Panc1 (cell line): ENCODE measurements at regions not wholly inside any gene's neighbourhood (a gene's known extent, or its start where the extent isn't known, plus 50 kb on each side); places are given as distances from the start of the nearest gene placed in this dataset.

Experiments used
- CTCF ChIP-seq: fragments of 450-650 bp; IDR thresholded peaks from 2 replicates; pipeline ENCODE4 v1.5.1; 2017; ENCODE audit warnings: mild to moderate bottlenecking
- REST ChIP-seq, 2 experiments: IDR thresholded peaks; 2 replicates each; pipeline ENCODE4 v1.6.1; 2011 to 2012; ENCODE audit warnings: low read depth in 2 of 2, control low read depth in 1 of 2, low read length in 1 of 2, mild to moderate bottlenecking in 1 of 2, moderate library complexity in 1 of 2; ENCODE audit not compliant: insufficient read depth in 1 of 2

DNA sequence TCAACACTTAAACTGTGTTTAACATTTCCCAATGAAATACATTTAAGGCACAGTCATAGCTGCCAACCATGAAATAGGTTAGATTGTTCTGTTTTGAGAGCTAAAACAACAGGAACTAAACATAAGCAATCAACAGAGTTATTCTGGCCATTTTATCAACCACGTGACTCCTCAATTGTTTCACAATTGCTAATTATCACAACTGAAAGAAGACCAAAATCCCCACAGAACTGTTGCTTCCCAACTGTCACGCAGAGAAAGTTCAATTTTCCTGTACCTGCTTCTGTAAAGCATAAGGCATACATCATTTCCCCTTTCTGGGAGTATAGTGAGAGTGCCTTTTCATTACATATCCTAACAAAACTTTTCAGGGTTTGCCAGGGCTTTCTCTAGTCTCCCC, 248.6 kb downstream of the EPHA4 start:
- TF ChIP-seq CTCF: no peak
- no peak for TF ChIP-seq REST (IDR thresholded peaks at IDR 0.05; ENCODE audit: insufficient read depth in 1 of 2, low read depth in 2 of 2, low read length in 1 of 2)
